Keratinocyte (primary cell): ENCODE measurements at regions not wholly inside any gene's neighbourhood (a gene's known extent, or its start where the extent isn't known, plus 50 kb on each side); places are given as distances from the start of the nearest gene placed in this dataset.

ENCODE experiments used
- EZH2 ChIP-seq: IDR thresholded peaks from one replicate; pipeline ENCODE4 v1.6.1; 2012; ENCODE audit warnings: inconsistent platforms, mild to moderate bottlenecking, low read length, moderate library complexity
- TF ChIP-seq, protein P1 (sequence below), 3 experiments: IDR thresholded peaks in 1 of 3; conservative IDR thresholded peaks in 1 of 3; optimal IDR thresholded peaks in 1 of 3; 2 replicates in 2 of 3; 3 replicates in 1 of 3; pipeline versions ENCODE3 to v1.5.1; 2011; ENCODE audit warnings: low read length in 3 of 3, mild to moderate bottlenecking in 3 of 3, moderate library complexity in 2 of 3, control low read depth in 1 of 3, inconsistent platforms in 1 of 3; ENCODE audit not compliant: insufficient read depth in 2 of 3; ENCODE audit errors: extremely low read depth in 1 of 3

DNA sequence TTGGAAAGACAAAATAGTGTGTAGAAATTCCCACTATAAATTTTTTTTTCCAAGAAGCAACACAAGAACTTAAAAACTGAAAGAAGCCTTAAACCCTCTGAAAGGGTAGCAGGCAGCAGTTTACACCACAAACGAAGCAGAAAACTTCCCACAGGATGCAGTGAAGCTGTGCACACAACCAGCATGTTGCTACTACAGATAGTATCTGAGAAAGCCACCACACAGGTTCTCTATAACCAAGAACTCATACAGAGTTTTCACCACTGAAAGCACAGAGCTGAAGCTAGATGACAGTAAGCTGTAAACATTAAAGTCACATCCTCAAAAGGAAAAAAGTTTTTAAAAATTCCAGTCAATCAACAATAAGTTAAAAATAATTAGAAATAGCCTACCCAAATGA, 333.6 kb upstream of the MON1B start:
- no peak for TF ChIP-seq EZH2
- TF ChIP-seq, protein P1, sequence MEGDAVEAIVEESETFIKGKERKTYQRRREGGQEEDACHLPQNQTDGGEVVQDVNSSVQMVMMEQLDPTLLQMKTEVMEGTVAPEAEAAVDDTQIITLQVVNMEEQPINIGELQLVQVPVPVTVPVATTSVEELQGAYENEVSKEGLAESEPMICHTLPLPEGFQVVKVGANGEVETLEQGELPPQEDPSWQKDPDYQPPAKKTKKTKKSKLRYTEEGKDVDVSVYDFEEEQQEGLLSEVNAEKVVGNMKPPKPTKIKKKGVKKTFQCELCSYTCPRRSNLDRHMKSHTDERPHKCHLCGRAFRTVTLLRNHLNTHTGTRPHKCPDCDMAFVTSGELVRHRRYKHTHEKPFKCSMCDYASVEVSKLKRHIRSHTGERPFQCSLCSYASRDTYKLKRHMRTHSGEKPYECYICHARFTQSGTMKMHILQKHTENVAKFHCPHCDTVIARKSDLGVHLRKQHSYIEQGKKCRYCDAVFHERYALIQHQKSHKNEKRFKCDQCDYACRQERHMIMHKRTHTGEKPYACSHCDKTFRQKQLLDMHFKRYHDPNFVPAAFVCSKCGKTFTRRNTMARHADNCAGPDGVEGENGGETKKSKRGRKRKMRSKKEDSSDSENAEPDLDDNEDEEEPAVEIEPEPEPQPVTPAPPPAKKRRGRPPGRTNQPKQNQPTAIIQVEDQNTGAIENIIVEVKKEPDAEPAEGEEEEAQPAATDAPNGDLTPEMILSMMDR (optimal IDR thresholded peaks at IDR 0.05 in 1 of 3, IDR thresholded peaks at IDR 0.05 in 1 of 3, conservative IDR thresholded peaks at IDR 0.05 in 1 of 3; ENCODE audit: extremely low read depth in 1 of 3, insufficient read depth in 2 of 3, low read length in 3 of 3), result no peak
